Kidney (tissue), 13 donors: ENCODE measurements at regions not wholly inside any gene's neighbourhood (a gene's known extent, or its start where the extent isn't known, plus 50 kb on each side); places are given as distances from the start of the nearest gene placed in this dataset.

Source experiments
- DNase-seq, 5 donors: peaks; one replicate each; pipeline ENCODE4 v3.0.0-alpha.2; 2013 to 2020
- FAIRE-seq: peaks from 2 replicates; lab custom pipeline; 2012; peaks lifted over from hg19 to GRCh38; lab: Jason Lieb, UNC
- H3K27ac ChIP-seq, 2 donors: one replicate each; pipeline ENCODE4 v1.7.0; 2013; ENCODE audit warnings: low read depth in 2 of 2, low read length in 2 of 2, inconsistent platforms in 1 of 2
- H3K27me3 ChIP-seq: one replicate; pipeline ENCODE4 v1.7.1; 2013; ENCODE audit warnings: low read length, inconsistent platforms; ENCODE audit not compliant: control insufficient read depth, insufficient read depth
- H3K36me3 ChIP-seq, 3 donors: one replicate each; pipeline versions ENCODE4 v1.7.0 to v1.7.1; 2013; ENCODE audit warnings: low read length in 3 of 3, control low read depth in 1 of 3, inconsistent platforms in 1 of 3; ENCODE audit not compliant: insufficient read depth in 3 of 3, control insufficient read depth in 2 of 3
- H3K4me1 ChIP-seq, 3 donors: one replicate each; pipeline versions ENCODE4 v1.7.0 to v1.7.1; 2013; ENCODE audit warnings: low read length in 3 of 3, inconsistent platforms in 1 of 3, low read depth in 1 of 3; ENCODE audit not compliant: control insufficient read depth in 2 of 3, insufficient read depth in 2 of 3
- H3K4me3 ChIP-seq, 3 donors: one replicate each; pipeline versions ENCODE4 v1.7.0 to v1.8.1; 2013; ENCODE audit warnings: low read length in 3 of 3, control low read depth in 1 of 3, inconsistent platforms in 1 of 3
- H3K9ac ChIP-seq, 3 donors: one replicate each; pipeline versions ENCODE4 v1.7.0 to v1.7.1; 2013; ENCODE audit warnings: low read length in 3 of 3, control low read depth in 1 of 3, inconsistent platforms in 1 of 3
- H3K9me3 ChIP-seq, 3 donors: one replicate each; pipeline versions ENCODE4 v1.7.0 to v1.7.1; 2013; ENCODE audit warnings: low read length in 3 of 3, control low read depth in 1 of 3, inconsistent platforms in 1 of 3; ENCODE audit not compliant: control insufficient read depth in 2 of 3, insufficient read depth in 1 of 3
- intact Hi-C: fragments of 100-400 bp; cut with DNase I; formaldehyde crosslinking; loops from one replicate; pipeline ENCODE4 v1.11.1; 2022
- TF ChIP-seq, protein P1 (sequence below): IDR thresholded peaks from 3 replicates; pipeline ENCODE4 v1.5.1; 2012; ENCODE audit warnings: mild to moderate bottlenecking, moderate library complexity, borderline replicate concordance; ENCODE audit not compliant: insufficient read depth; ENCODE audit errors: extremely low read depth
- donor health status: control.
- donor health status: control.
- donor health status: control.
- donor health status: control.
- donor health status: control.
- donor health status: DM: yes; HTN: yes; CAD: no.
- donor health status: Normal renal cell carcinoma (clear cell type).

GRCh38 chr4:106496061-106496460 is 127.5 kb upstream of the GIMD1 start:
- TF ChIP-seq, protein P1, sequence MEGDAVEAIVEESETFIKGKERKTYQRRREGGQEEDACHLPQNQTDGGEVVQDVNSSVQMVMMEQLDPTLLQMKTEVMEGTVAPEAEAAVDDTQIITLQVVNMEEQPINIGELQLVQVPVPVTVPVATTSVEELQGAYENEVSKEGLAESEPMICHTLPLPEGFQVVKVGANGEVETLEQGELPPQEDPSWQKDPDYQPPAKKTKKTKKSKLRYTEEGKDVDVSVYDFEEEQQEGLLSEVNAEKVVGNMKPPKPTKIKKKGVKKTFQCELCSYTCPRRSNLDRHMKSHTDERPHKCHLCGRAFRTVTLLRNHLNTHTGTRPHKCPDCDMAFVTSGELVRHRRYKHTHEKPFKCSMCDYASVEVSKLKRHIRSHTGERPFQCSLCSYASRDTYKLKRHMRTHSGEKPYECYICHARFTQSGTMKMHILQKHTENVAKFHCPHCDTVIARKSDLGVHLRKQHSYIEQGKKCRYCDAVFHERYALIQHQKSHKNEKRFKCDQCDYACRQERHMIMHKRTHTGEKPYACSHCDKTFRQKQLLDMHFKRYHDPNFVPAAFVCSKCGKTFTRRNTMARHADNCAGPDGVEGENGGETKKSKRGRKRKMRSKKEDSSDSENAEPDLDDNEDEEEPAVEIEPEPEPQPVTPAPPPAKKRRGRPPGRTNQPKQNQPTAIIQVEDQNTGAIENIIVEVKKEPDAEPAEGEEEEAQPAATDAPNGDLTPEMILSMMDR, result no peak
- FAIRE-seq (no peak), DNase-seq (no peak)
- Histone ChIP-seq H3K36me3 (no peaks in the 10 kb centered on the region), H3K9me3 (no peaks in the 10 kb centered on the region), H3K9ac (no peak overlapping the region), H3K27ac (no peak overlapping the region), H3K27me3 (no peaks in the 10 kb centered on the region), H3K4me3 (no peak overlapping the region), H3K4me1 (no peaks in the 10 kb centered on the region)
- intact Hi-C loops, result no loop called here

DNA sequence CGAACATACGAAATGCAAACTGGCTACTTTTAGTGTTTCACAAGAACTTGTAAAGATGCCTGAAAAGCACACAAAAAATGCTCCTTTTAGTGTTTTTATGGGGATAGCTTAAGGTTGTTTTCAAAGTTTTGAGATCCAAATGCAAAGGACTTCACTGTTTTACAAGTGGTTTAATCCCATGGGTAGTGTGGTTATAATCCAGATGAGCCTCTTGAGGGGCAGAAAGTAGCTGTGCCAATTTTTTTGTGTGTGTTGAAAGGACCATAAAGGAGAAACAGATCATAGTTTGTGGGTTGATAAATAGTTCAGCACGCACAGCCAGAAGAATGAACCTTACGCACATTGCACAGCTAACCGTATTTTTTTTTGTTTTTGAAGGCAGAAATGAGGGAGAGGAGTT is 126.9 kb upstream of the GIMD1 start:
- no peaks in the 10 kb centered on the region for H3K9me3 ChIP-seq
- no peaks in the 10 kb centered on the region for H3K4me1 ChIP-seq
- no peak overlapping the region for H3K9ac ChIP-seq
- no peaks in the 10 kb centered on the region for H3K36me3 ChIP-seq
- no peak for FAIRE-seq
- no peak for DNase-seq
- H3K27ac ChIP-seq, result no peak overlapping the region
- H3K27me3 ChIP-seq, result no peaks in the 10 kb centered on the region
- TF ChIP-seq, protein P1, result no peak
- no peak overlapping the region for H3K4me3 ChIP-seq
- intact Hi-C loops, result no loop called here

GRCh38 chr4:106494066-106494465 is 125.5 kb upstream of the GIMD1 start:
- no peaks in the 10 kb centered on the region for H3K9me3 ChIP-seq
- intact Hi-C loops, result no loop called here
- TF ChIP-seq, protein P1, result no peak
- no peaks in the 10 kb centered on the region for H3K36me3 ChIP-seq
- FAIRE-seq (no peak), DNase-seq (no peak)
- no peaks in the 10 kb centered on the region for H3K27me3 ChIP-seq
- no peak overlapping the region for H3K9ac ChIP-seq
- H3K4me3 ChIP-seq, result no peak overlapping the region
- H3K27ac ChIP-seq, result no peak overlapping the region
- no peaks in the 10 kb centered on the region for H3K4me1 ChIP-seq

- no peak for DNase-seq
- Histone ChIP-seq H3K4me1 (no peaks in the 10 kb centered on the region), H3K4me3 (no peak overlapping the region), H3K36me3 (no peaks in the 10 kb centered on the region), H3K27me3 (no peaks in the 10 kb centered on the region), H3K9me3 (no peaks in the 10 kb centered on the region), H3K9ac (no peak overlapping the region), H3K27ac (no peak overlapping the region)
- FAIRE-seq, result no peak
- TF ChIP-seq, protein P1, result no peak
- intact Hi-C loops, result no loop called here
These were observed 124.5 kb upstream of the GIMD1 start for GRCh38 chr4:106493086-106493485.
